Dedifferentiated amniotic fluid mesenchymal stem cell (primary cell): ENCODE measurements at regions not wholly inside any gene's neighbourhood (a gene's known extent, or its start where the extent isn't known, plus 50 kb on each side); places are given as distances from the start of the nearest gene placed in this dataset.
A peak's percentile ranks its signal among the peaks of the same experiment; 100 is the strongest.
"Not testable (repeated sequence)": the region's sequence is repeated elsewhere in the genome, so short reads cannot be mapped to it uniquely, and the experiment has no call there.

Source experiments
- DNase-seq: peaks from one replicate; pipeline ENCODE4 v3.0.0-alpha.2; 2016; ENCODE audit errors: extremely low spot score

DNA sequence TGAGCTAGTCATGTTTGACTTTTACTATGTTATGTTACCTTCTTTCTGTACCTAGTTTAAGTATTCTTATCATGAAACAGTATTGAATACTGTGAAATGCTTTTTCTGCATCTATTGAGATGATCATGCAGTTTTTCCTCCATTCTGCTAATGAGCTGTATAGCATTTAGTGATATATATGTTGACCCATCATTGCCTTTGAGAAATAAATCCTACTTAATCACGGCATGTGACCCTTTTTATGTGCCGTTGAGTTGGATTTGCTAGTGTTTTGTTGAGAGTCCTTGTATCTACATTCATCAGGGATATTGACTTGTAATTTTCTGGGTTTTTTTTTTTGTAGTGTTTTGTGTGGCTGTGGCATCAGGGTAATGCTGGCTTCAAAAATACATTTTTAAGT is 537.7 kb upstream of the AADAT start:
- no peak for DNase-seq

DNA sequence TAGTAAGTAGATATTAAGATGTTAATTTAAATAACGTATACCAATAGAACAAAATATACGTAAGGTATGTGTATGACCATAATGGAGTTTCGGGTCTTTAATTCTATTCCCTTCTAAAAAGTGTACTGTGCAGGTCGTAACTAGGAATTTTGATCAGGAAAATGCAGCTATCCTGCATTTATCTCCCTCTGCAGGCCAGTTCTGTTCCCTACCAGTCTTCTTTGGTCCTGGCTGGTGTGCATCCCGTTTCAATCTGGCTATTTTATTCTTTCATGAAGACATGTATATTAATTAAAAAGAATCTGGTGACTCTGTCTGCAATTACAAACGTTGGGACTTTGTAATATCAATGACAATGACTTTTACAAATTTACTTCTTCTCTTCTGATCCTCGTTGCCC is 534.1 kb upstream of the AADAT start:
- no peak for DNase-seq

DNA sequence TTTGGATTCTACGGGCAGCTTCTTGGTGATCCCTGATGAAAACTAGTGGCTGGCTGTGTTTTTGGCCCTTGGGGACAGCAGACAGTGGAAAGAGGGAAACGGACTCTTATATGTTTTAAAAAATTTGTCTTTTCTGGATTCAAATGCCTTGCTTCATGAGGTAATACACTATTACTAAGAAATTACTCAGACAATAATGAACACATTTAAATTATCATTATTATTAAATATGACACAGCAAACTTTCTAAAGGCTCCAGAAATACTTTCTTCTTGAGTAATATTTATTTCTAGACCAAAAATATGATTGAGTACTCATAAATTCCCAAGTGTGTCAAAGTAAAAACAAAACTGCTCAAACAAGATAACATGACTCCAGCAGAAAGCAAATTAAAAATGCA is 520.7 kb upstream of the AADAT start:
- peak; percentile 15 for DNase-seq

DNA sequence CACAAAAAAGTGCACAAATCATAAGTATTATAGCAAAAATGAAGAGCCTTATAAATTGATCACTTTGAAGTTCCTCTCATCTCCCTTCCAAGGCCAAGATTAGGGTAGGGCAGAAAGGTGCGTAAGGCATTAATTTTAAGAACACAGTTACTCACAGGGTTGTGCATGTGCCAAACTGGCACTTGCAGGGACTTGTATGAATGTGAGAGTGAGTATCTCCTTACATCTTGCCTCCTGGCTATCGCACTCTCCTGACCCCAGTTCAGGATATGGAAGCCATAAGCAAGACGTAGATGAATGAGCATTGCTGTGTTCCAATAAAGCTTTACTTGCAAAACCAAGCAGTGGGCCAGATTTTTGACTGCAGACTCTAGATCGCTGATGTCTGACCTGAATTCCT is 510.1 kb upstream of the AADAT start:
- no peak for DNase-seq

- no peak for DNase-seq
These were observed 501.3 kb upstream of the AADAT start for GRCh38 chr4:170591076-170591475.

- peak; percentile 34 for DNase-seq
These were observed 499.9 kb upstream of the AADAT start for GRCh38 chr4:170589597-170590191.

DNA sequence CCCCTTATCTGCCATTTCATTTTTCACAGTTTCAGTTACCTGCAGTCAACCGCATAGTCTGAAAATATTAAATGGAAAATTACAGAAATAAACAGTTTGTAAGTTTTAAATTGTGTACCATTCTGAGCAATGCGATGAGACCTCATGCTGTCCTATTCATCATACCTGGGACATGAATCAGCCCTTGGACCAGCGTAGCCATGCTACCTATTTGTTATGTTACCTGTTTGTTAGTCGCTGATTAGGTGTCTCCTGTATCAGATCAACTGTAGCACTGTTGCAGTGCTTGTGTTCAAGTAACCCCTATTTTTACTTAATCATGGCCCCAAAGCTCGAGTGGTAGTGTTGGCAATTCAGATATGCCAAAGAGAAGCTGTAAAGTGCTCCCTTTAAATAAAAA is 492.2 kb upstream of the AADAT start:
- no peak for DNase-seq

- DNase-seq, result no peak
These were observed 491.6 kb upstream of the AADAT start for GRCh38 chr4:170581322-170581721.

- no peak for DNase-seq
These were observed 490.9 kb upstream of the AADAT start for GRCh38 chr4:170580651-170581050.

GRCh38 chr4:170538821-170539473 is 449.2 kb upstream of the AADAT start:
- DNase-seq, result no peak

DNA sequence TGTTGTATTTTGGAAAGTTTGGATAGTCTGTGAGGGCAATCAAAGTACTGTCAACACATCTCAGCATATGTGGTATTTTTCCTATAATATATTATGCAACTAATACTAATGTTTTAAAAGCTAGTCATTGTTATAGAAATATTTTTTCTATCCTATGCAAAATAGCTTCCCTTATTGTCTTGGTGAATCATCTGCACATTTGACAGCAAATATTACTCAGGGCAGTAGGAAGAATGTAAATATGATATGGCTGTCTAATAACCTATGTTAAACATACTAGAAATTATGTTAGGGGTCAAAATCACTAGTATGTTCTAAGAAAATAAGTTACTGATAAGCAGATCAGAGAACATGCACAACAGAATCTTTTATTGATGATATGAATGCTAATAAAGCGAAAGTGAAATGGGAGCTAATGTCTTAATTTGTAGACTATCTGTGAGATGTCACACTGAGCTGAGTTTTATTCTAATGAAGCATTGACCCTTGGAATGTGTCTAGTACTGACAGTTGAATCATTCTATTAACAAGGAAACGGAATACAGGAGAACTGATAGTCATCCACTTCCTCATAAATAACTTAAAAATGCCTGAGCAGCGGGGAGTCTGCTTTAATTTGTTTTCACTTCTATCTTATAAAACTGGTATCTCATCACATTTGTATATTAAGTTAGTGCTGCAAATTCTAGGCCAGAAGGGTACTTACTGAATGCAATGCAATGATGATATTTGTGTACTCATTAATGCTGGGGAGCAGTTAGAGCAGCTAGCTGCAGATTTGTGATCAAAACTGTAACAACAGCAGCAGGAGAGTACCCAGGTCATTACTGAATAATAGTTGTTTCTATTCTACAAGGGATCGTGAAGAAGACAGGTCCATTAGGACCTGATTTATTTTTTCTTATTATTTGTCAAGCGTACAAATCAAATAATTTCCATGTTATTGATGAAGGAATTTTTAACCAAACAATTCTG is 440.3 kb upstream of the AADAT start:
- DNase-seq, result no peak

DNA sequence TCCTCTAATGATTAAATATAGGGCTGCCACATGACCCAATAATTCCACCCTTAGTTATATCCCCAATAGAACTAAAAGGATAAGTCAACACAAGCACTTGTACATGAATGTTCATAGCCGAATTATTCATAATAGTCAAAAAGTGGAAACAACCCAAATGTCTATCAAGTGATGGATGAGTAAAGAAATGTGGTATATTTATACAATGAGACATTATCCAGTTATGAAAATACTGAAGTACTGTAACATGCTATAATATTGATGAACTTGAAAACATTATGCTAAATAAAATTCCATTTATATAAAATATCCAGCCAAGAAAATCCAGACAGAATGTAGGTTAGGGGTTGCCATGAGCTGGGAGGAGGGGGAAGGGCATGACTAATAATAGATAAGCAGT is 436.7 kb upstream of the AADAT start:
- no peak for DNase-seq

DNA sequence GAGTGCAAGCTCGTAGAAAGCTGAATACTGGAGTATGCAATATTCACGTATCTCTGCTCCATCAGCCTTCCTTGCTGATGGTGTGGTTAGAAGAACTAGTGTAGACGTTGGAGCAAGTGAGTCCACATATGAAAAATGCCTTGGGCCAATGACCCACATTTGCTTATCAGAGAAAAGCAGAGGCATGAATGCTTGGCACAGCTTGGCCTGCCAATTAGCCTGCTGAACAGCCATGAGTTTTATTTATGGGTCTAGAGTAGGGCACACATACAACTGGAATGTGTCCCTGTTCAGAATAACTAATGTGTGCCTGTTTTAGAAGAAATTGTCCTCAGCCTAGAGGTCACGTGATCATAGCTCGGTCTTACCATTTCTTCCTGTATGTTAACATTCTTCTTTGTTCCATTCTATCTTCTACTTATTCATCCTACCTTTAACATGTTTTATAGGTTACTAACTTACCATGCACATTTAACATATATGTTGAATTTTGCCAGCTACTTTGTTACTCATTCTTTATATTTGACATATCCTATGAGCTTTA is 432.7 kb upstream of the AADAT start:
- no peak for DNase-seq

- no peak for DNase-seq
These were observed 407.9 kb upstream of the AADAT start for GRCh38 chr4:170497689-170498088.

DNA sequence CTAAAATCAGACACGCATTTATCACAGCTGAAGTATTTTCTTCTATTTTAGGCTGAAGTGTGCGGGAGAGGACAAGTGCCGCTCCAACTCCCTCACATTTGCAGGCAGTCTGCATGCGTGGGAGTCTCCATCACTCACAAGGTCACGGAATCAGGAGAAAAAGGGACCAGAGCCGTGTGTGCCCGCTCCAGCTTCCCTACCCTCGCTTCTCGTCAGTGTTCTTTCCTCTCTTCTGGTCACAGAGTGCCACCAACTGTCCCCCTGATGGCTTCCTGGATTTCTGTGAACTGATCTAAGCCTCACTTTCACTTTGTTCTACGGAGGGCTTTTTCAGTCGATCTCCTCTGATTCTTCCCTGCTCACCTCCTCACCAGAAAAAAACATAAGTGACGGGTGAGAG is 407.4 kb upstream of the AADAT start:
- DNase-seq, result no peak

GRCh38 chr4:170491981-170492380 is 402.2 kb upstream of the AADAT start:
- no peak for DNase-seq

GRCh38 chr4:170476351-170476750 is 386.6 kb upstream of the AADAT start:
- DNase-seq, result no peak

DNA sequence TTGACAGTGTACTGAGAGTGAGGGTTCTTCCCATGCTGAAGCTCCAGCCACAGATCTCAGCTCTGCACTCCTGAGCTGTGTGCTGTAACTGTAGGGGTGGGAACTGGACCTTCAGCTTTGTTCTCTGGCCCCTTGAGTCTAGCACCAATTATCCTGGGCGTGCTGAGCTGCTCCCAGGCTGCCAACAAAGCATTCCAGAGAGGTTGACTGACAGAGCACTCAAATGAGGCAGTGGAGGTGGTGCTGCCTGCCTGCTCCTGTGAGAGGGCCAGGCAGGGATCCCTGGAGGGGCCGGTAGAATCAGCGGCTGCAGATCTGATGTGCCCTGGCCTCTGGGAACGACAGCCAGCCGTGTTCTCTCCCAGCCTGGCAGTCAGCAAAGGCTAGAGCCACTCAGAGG is 375.7 kb upstream of the AADAT start:
- DNase-seq, result no peak

DNA sequence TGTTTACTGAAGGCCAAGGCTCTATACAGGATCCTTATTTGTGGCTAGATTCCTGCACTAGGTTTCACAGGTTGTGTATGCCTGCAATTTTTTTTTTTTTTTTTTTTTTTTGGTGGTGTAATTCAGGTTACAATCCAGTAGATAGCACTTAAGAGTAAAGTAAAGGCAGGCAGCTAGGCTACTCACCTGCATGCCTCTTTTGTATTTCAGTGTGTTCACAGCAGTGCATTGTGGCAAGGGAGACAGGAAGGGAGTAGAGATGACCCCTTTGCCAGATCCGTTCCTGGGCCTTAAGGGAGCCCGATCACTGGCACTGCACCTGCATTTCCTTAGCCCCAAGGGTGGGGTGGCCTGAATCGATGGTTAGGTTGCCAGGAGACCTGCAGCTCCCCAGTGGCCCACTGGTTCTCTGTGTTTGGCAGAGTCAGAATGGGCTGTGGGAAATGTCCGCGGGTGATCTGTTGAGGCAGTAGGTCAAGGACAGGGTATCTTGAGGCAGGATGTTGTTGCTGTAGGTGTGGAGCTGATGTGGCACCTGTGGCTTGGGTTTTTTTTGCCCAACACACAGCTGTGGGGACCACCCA is 374.9 kb upstream of the AADAT start:
- DNase-seq, result no peak

DNA sequence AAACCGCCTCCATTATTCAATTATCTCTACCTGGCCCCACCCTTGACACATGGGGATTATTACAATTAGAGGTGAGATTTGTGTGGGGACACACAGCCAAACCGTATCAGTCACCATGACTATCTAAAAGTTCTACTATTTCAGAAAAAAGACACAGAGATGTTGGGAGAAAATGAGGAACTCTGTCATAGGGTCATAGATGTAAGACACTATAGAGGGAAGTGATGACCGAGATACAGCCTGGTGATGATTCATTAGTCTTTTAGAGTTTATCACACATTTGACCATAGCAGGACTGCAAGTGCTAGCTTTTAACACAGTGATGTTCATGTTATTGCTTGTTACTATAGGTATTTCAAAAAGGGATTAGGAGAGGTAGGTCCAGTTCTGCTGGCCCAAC is 357.0 kb upstream of the AADAT start:
- no peak for DNase-seq

- DNase-seq, result not testable (repeated sequence)
These were observed 351.4 kb upstream of the AADAT start for GRCh38 chr4:170441146-170441545.

DNA sequence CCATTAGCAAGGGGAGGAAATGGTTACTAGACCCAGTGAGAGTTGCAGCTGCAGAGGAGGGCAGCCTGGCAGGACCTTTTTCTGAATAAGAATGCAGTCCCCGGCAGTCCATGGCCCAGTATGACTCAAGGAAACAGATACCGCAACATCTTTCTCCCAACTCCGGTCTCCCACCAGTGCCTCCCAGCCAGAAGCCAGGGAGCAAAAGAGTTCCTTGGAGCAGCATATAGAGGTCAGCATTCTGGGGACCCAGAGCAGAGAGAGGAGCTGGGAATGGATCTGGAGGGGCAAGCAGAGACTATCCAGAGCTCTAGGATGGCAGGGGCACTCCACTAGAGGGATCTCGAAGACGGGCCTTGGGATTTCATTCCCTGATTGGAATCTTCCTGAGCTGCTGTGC is 339.2 kb upstream of the AADAT start:
- DNase-seq, result no peak
